NCI-H82 treated with DMSO at 0.1 percent for 48 hours (cell line): ENCODE measurements at regions not wholly inside any gene's neighbourhood (a gene's known extent, or its start where the extent isn't known, plus 50 kb on each side); places are given as distances from the start of the nearest gene placed in this dataset.

Experiments used
- DNase-seq: peaks from one replicate; lab custom pipeline; 2025; ENCODE audit not compliant: unreplicated experiment; lab: John Stamatoyannopoulos, UW

- DNase-seq = no peak
These were observed 1290.7 kb upstream of the ADGRL2 start for GRCh38 chr1:80509965-80510522.

GRCh38 chr1:80506216-80506615, 1294.5 kb upstream of the ADGRL2 start:
- DNase-seq = no peak

GRCh38 chr1:80498673-80499072, 1302.1 kb upstream of the ADGRL2 start:
- no peak for DNase-seq

GRCh38 chr1:80495806-80496205, 1304.9 kb upstream of the ADGRL2 start:
- DNase-seq = no peak

GRCh38 chr1:80472145-80472544, 1328.6 kb upstream of the ADGRL2 start:
- DNase-seq = no peak

GRCh38 chr1:80468356-80468755, 1332.4 kb upstream of the ADGRL2 start:
- DNase-seq = no peak

- no peak for DNase-seq
These were observed 1338.7 kb upstream of the ADGRL2 start for GRCh38 chr1:80462006-80462405.

GRCh38 chr1:80457409-80457808, 1343.3 kb upstream of the ADGRL2 start:
- no peak for DNase-seq

- no peak for DNase-seq
These were observed 1347.0 kb upstream of the ADGRL2 start for GRCh38 chr1:80453775-80454174.

GRCh38 chr1:80450711-80451110, 1350.0 kb upstream of the ADGRL2 start:
- no peak for DNase-seq

- DNase-seq = no peak
These were observed 1352.7 kb upstream of the ADGRL2 start for GRCh38 chr1:80448081-80448480.

- no peak for DNase-seq
These were observed 1353.2 kb upstream of the ADGRL2 start for GRCh38 chr1:80447526-80447925.

GRCh38 chr1:80445033-80445432, 1355.7 kb upstream of the ADGRL2 start:
- no peak for DNase-seq

GRCh38 chr1:80444171-80444570, 1356.6 kb upstream of the ADGRL2 start:
- no peak for DNase-seq

- no peak for DNase-seq
These were observed 1359.1 kb upstream of the ADGRL2 start for GRCh38 chr1:80441664-80442063.

- no peak for DNase-seq
These were observed 1363.9 kb upstream of the ADGRL2 start for GRCh38 chr1:80436851-80437250.

GRCh38 chr1:80427881-80428280, 1372.9 kb upstream of the ADGRL2 start:
- DNase-seq = no peak

GRCh38 chr1:80424249-80424648, 1376.5 kb upstream of the ADGRL2 start:
- no peak for DNase-seq

GRCh38 chr1:80418134-80418533, 1382.6 kb upstream of the ADGRL2 start:
- DNase-seq = no peak

GRCh38 chr1:80417671-80418070, 1383.1 kb upstream of the ADGRL2 start:
- DNase-seq = no peak

GRCh38 chr1:80413969-80414368, 1386.8 kb upstream of the ADGRL2 start:
- DNase-seq = no peak

GRCh38 chr1:80410233-80410632, 1390.5 kb upstream of the ADGRL2 start:
- no peak for DNase-seq

- DNase-seq = no peak
These were observed 1397.0 kb upstream of the ADGRL4 start for GRCh38 chr1:80403471-80403893.

GRCh38 chr1:80402625-80403024, 1396.1 kb upstream of the ADGRL4 start:
- DNase-seq = no peak
